ENCODE measurements at regions not wholly inside any gene's neighbourhood (a gene's known extent, or its start where the extent isn't known, plus 50 kb on each side); places are given as distances from the start of the nearest gene placed in this dataset.

DNA sequence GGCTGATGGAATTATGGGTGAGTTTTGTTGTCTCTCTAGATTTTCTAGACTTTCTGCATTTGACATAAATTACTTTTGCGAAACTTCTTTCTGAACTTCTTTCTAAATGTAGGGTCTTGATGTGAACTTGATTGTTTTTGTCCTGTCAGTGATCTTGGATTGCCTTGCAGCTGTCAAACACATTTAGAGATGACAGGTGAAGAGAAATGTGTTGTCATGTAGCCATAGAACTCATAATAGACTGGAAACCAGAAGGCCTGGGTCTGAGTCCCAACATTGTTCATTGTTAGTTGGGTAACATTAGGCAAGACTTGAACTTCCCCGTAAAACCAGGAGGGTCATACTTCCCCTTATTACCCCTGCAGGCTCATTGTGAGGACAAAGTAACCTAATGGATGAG is 109.0 kb downstream of the LRIG3 start:
- DNase-seq (ENCODE audit: low read depth): no peak
- TF ChIP-seq, protein P1, sequence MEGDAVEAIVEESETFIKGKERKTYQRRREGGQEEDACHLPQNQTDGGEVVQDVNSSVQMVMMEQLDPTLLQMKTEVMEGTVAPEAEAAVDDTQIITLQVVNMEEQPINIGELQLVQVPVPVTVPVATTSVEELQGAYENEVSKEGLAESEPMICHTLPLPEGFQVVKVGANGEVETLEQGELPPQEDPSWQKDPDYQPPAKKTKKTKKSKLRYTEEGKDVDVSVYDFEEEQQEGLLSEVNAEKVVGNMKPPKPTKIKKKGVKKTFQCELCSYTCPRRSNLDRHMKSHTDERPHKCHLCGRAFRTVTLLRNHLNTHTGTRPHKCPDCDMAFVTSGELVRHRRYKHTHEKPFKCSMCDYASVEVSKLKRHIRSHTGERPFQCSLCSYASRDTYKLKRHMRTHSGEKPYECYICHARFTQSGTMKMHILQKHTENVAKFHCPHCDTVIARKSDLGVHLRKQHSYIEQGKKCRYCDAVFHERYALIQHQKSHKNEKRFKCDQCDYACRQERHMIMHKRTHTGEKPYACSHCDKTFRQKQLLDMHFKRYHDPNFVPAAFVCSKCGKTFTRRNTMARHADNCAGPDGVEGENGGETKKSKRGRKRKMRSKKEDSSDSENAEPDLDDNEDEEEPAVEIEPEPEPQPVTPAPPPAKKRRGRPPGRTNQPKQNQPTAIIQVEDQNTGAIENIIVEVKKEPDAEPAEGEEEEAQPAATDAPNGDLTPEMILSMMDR (IDR thresholded peaks at IDR 0.05; ENCODE audit: control insufficient read depth, extremely low read depth, insufficient read depth): no peak
- no peak overlapping the region for H3K4me3 ChIP-seq (ENCODE audit: low read depth, low read length)

DNA sequence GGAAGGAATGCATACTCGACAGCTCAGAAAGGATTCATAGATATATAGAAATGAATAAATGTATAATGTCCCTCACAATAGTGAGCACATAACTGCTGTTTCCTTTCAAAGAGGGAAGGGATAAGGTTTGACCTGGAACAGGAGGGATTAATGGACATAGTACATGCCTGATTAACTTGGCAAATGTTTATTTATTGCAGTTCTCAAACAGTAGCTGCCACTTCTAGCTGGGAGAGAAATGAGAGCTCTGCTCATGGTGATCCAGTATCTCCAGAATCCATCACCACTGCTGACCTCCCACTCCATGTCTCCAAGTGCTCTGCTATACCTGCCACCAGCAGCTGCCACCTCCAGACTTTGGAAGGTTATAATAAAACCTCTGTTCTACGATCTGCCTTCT is 108.1 kb downstream of the LRIG3 start:
- H3K4me3 ChIP-seq (ENCODE audit: low read depth, low read length): no peak overlapping the region
- TF ChIP-seq, protein P1 (IDR thresholded peaks at IDR 0.05; ENCODE audit: control insufficient read depth, extremely low read depth, insufficient read depth): no peak
- DNase-seq (ENCODE audit: low read depth): no peak

DNA sequence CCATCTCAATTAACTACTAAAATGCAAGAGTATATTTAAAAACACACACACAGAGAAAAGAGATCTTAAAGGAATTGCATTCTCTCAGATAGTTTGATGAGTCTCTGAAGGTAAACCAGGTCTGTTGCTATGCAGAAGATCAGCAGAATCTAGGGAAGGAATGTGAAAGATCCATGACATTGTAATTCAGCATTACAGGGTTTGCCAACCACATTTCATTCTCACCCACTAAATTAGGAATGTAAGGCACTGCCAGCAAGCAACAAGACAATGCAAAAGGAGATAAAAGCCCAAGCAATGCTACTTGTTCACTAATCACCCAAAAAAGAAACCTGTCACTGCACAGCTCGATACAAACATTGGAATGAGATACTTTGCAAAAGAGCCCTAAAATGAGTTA is 106.3 kb downstream of the LRIG3 start:
- no peak for DNase-seq (ENCODE audit: low read depth)
- no peak overlapping the region for H3K4me3 ChIP-seq (ENCODE audit: low read depth, low read length)
- TF ChIP-seq, protein P1 (IDR thresholded peaks at IDR 0.05; ENCODE audit: control insufficient read depth, extremely low read depth, insufficient read depth): no peak

DNA sequence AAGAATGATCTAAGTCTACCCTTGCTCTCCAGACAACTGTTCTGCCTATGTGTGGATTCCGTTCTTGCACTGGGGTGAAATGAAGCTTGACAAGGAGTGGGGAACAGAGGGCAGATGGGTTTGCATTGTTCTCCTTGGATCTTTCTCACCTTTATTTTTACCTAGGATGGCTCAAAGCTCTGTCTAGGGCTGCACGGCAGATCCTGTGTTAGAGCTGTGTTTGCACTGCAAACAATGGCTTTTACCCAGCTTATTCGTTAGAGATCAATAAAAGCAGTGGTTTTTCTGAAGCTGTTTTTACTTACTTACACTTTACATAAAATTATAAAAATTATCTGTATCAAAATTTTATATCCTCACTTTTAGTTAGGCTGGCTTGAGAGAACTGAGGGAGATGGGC is 105.1 kb downstream of the LRIG3 start:
- TF ChIP-seq, protein P1 (IDR thresholded peaks at IDR 0.05; ENCODE audit: control insufficient read depth, extremely low read depth, insufficient read depth): no peak
- no peak overlapping the region for H3K4me3 ChIP-seq (ENCODE audit: low read depth, low read length)
- no peak for DNase-seq (ENCODE audit: low read depth)

DNA sequence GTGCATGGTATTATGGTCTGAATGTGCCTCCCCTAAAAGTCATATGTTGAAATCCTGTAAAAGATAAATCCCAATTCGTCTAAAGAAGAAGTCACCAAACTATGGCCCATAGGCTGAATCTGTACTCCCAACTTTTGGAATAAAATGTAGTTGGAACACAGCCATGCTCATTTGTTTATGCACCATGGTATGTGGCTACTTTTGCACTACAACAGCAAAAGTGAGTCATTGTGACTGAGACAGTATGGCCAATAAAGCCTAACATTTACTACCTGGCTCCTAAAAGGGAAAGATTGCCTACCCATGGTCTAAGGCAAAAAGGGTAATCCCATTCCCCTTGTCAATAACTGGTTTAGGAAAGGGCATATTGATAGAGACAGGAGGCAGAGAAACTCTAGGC is 101.8 kb downstream of the LRIG3 start:
- TF ChIP-seq, protein P1 (IDR thresholded peaks at IDR 0.05; ENCODE audit: control insufficient read depth, extremely low read depth, insufficient read depth): no peak
- H3K4me3 ChIP-seq (ENCODE audit: low read depth, low read length): no peak overlapping the region
- no peak for DNase-seq (ENCODE audit: low read depth)

DNA sequence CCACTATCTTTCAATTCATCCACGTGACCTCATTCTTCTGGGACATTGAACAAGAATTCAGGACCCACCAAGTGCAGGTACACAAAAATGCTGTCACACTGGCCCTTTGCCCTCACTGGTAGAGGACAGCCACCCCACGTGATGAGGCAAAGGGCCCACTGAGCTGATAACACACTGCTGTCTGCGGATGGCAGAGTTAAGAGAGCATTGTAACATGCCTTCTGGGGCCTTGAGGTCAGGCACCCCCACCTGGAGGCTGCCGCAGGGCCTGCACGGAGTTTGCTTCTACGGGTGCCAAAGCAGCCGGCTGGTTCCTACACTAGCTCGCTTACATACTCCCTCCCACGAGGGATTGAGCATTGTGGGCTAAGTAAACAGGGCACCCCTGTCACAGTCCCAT is 101.0 kb downstream of the LRIG3 start:
- H3K4me3 ChIP-seq (ENCODE audit: low read depth, low read length): no peak overlapping the region
- no peak for DNase-seq (ENCODE audit: low read depth)
- TF ChIP-seq, protein P1 (IDR thresholded peaks at IDR 0.05; ENCODE audit: control insufficient read depth, extremely low read depth, insufficient read depth): no peak

DNA sequence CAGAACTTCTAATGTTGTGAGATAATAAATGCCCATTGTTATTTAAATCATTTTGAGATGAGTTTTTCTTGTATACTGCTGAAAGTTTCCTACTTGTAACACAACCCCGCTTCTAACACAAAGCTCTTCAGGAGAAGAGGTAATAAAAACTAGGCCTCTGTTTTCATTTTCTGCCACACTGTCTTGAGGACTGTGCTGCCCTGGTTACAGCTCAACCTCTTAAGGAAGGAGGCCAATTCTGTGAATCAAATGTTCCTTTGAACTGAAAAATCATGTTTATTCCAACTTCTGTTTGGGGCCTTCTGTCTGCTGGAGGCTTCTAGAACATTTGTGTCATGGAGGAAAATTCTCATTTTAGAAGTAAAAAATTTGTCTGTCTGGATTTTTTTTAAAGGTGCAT is 100.3 kb downstream of the LRIG3 start:
- DNase-seq (ENCODE audit: low read depth): no peak
- no peak overlapping the region for H3K4me3 ChIP-seq (ENCODE audit: low read depth, low read length)
- TF ChIP-seq, protein P1 (IDR thresholded peaks at IDR 0.05; ENCODE audit: control insufficient read depth, extremely low read depth, insufficient read depth): no peak
